Body of pancreas (tissue), 4 donors: ENCODE measurements at regions not wholly inside any gene's neighbourhood (a gene's known extent, or its start where the extent isn't known, plus 50 kb on each side); places are given as distances from the start of the nearest gene placed in this dataset.

ENCODE experiments used
- CTCF ChIP-seq, 7 experiments: fragments of 450-650 bp in 4 of 7; fragments of 200-600 bp in 3 of 7; sonication (generic) in 3 of 7; IDR thresholded peaks; one replicate each; pipeline ENCODE4 v1.5.1; 2016 to 2019; ENCODE audit warnings: antibody characterized with exemption in 7 of 7
- POLR2A ChIP-seq, 3 donors: fragments of 450-650 bp; IDR thresholded peaks; one replicate each; pipeline ENCODE4 v1.6.1; 2016; ENCODE audit warnings: antibody characterized with exemption in 3 of 3, mild to moderate bottlenecking in 2 of 3

- no peak for TF ChIP-seq CTCF (IDR thresholded peaks at IDR 0.05)
- TF ChIP-seq POLR2A (IDR thresholded peaks at IDR 0.05) = no peak
These were observed 69.9 kb upstream of the NMUR2 start for GRCh38 chr5:152474961-152475360.
